ENCODE measurements at regions not wholly inside any gene's neighbourhood (a gene's known extent, or its start where the extent isn't known, plus 50 kb on each side); places are given as distances from the start of the nearest gene placed in this dataset.

- TF ChIP-seq CTCF (IDR thresholded peaks at IDR 0.05; ENCODE audit: insufficient read depth, low read length) (no peak), REST (IDR thresholded peaks at IDR 0.05; ENCODE audit: insufficient replicate concordance, low read depth) (no peak)
These were observed 60.8 kb upstream of the EVL start for GRCh38 chr14:100004392-100004791.
